Pancreas (tissue), 10 donors: ENCODE measurements at regions not wholly inside any gene's neighbourhood (a gene's known extent, or its start where the extent isn't known, plus 50 kb on each side); places are given as distances from the start of the nearest gene placed in this dataset.

Experiments
- ATAC-seq, 4 donors: fragments of 200-7000 bp; cut with Tn5 transposase; one replicate each; pipeline versions ENCODE4 v1.8.0 to v1.9.1; 2020; ENCODE audit warnings: mild to moderate bottlenecking in 4 of 4, moderate library complexity in 4 of 4
- DNase-seq, 6 donors: peaks; one replicate each; pipeline ENCODE4 v3.0.0-alpha.2; 2020
- FAIRE-seq: peaks from 2 replicates; lab custom pipeline; 2012; peaks lifted over from hg19 to GRCh38; lab: Jason Lieb, UNC
- H3K27ac ChIP-seq, 4 donors: fragments of 200-600 bp; sonication (generic); 1 replicate in 3 of 4; 2 replicates in 1 of 4; pipeline versions ENCODE4 v1.5.0 to v1.8.0; 2020
- H3K27me3 ChIP-seq, 4 donors: fragments of 200-600 bp; one replicate each; pipeline ENCODE4 v1.8.0; 2021
- H3K36me3 ChIP-seq, 3 donors: fragments of 200-600 bp; sonication (generic) in 1 of 3; one replicate each; pipeline versions ENCODE4 v1.5.0 to v1.8.0; 2020 to 2021
- H3K4me1 ChIP-seq, 3 donors: fragments of 200-600 bp; one replicate each; pipeline ENCODE4 v1.8.0; 2021
- H3K4me3 ChIP-seq, 4 donors: fragments of 200-600 bp; sonication (generic) in 2 of 4; one replicate each; pipeline versions ENCODE4 v1.5.0 to v1.8.0; 2020 to 2021
- H3K9me3 ChIP-seq, 4 donors: fragments of 200-600 bp; one replicate each; pipeline ENCODE4 v1.8.0; 2021
- CTCF ChIP-seq, 4 donors: fragments of 200-600 bp; sonication (generic) in 3 of 4; IDR thresholded peaks; one replicate each; pipeline versions ENCODE4 v1.5.0 to v1.8.0; 2021; ENCODE audit warnings: antibody characterized with exemption in 4 of 4
- WGBS, 2 donors: extraction: QIAGEN DNeasy Blood & Tissue Kit; methylation state at CpG; one replicate each; pipeline ENCODE4 v1.1.7; 2013; 5-methylcytosine and 5-hydroxymethylcytosine counted together
- intact Hi-C, 3 donors: fragments of 100-400 bp; cut with DNase I; formaldehyde crosslinking; loops; one replicate each; pipeline versions ENCODE4 v1.11.1 to v1.14.2; 2022
- donor health status: healthy with polysubstance abuse.
- donor health status: DM: no; HTN: no; CAD: no; lungs with moderate emphysema.
- donor health status: DM: no; HTN: no; CAD: no.
- donor health status: control.
- donor health status: control.
- donor health status: Bipolar disorder and iron deficiency.
- donor health status: DM: yes; HTN: yes; CAD: no.
- donor health status: DM: no; HTN: no; CAD: no.
- donor health status: DM: no; HTN: no; CAD: no.
- donor health status: DM: yes; HTN: yes; CAD: no.

GRCh38 chr20:40232273-40232672 lies 456.8 kb downstream of the MAFB start:
- Histone ChIP-seq H3K4me1 (no peaks in the 10 kb centered on the region), H3K4me3 (no peak overlapping the region), H3K27me3 (no peaks in the 10 kb centered on the region), H3K27ac (no peak overlapping the region), H3K9me3 (no peaks in the 10 kb centered on the region), H3K36me3 (no peaks in the 10 kb centered on the region)
- TF ChIP-seq CTCF (IDR thresholded peaks at IDR 0.05), result no peak
- ATAC-seq (no peak), DNase-seq (no peak), FAIRE-seq (no peak)
- 79 to 88% methylated on average over 1 of the region's 1 CpG for WGBS, 2 donors
- intact Hi-C loops, result no loop called here

- H3K4me1 ChIP-seq, result no peaks in the 10 kb centered on the region
- H3K9me3 ChIP-seq, result no peaks in the 10 kb centered on the region
- no peaks in the 10 kb centered on the region for H3K27me3 ChIP-seq
- no peak overlapping the region for H3K27ac ChIP-seq
- no peaks in the 10 kb centered on the region for H3K36me3 ChIP-seq
- intact Hi-C loops, result no loop called here
- no peak overlapping the region for H3K4me3 ChIP-seq
- FAIRE-seq (no peak), ATAC-seq (no peak), DNase-seq (no peak)
- TF ChIP-seq CTCF (IDR thresholded peaks at IDR 0.05), result no peak
Measured at GRCh38 chr20:40230486-40230885, 458.6 kb downstream of the MAFB start.

GRCh38 chr20:40225596-40225995 lies 463.4 kb downstream of the MAFB start:
- Histone ChIP-seq H3K27me3 (no peaks in the 10 kb centered on the region), H3K36me3 (no peaks in the 10 kb centered on the region), H3K27ac (no peak overlapping the region), H3K9me3 (no peaks in the 10 kb centered on the region), H3K4me3 (no peak overlapping the region), H3K4me1 (no peaks in the 10 kb centered on the region)
- DNase-seq (no peak), FAIRE-seq (no peak), ATAC-seq (no peak)
- TF ChIP-seq CTCF (IDR thresholded peaks at IDR 0.05), result no peak
- 76 to 80% methylated on average over 2 of the region's 2 CpGs for WGBS, 2 donors
- intact Hi-C loops, result no loop called here

- Histone ChIP-seq H3K9me3 (no peaks in the 10 kb centered on the region), H3K4me3 (no peak overlapping the region), H3K27me3 (no peaks in the 10 kb centered on the region), H3K4me1 (no peaks in the 10 kb centered on the region), H3K27ac (no peak overlapping the region), H3K36me3 (no peaks in the 10 kb centered on the region)
- FAIRE-seq (no peak), ATAC-seq (peak in 1 of 4 donors; percentile 19), DNase-seq (no peak)
- 66 to 69% methylated on average over 3 of the region's 3 CpGs for WGBS, 2 donors
- intact Hi-C loops, result no loop called here
- no peak for TF ChIP-seq CTCF (IDR thresholded peaks at IDR 0.05)
Measured at GRCh38 chr20:40223810-40224209, 465.2 kb downstream of the MAFB start.

GRCh38 chr20:40218971-40219370 lies 470.1 kb downstream of the MAFB start:
- H3K27me3 ChIP-seq, result no peaks in the 10 kb centered on the region
- H3K36me3 ChIP-seq, result no peaks in the 10 kb centered on the region
- no peaks in the 10 kb centered on the region for H3K4me1 ChIP-seq
- 30 to 42% methylated on average over 2 of the region's 2 CpGs for WGBS, 2 donors
- FAIRE-seq, result no peak
- no peak overlapping the region for H3K27ac ChIP-seq
- DNase-seq, result no peak
- TF ChIP-seq CTCF (IDR thresholded peaks at IDR 0.05), result no peak
- no peaks in the 10 kb centered on the region for H3K9me3 ChIP-seq
- no peak for ATAC-seq
- no peak overlapping the region for H3K4me3 ChIP-seq
- intact Hi-C loops, result no loop called here
